H9 (cell line): ENCODE measurements at regions not wholly inside any gene's neighbourhood (a gene's known extent, or its start where the extent isn't known, plus 50 kb on each side); places are given as distances from the start of the nearest gene placed in this dataset.

ENCODE experiments used
- DNase-seq: peaks from one replicate; pipeline ENCODE4 v3.0.0-alpha.2; 2017
- H2AFZ ChIP-seq: one replicate; pipeline ENCODE4 v1.6.1; 2013; ENCODE audit warnings: mild to moderate bottlenecking, low read length, control low read depth, moderate library complexity
- H2AK5ac ChIP-seq: 2 replicates; pipeline ENCODE4 v1.6.1; 2013; ENCODE audit warnings: low read length, control low read depth, mixed read lengths; ENCODE audit not compliant: insufficient read length
- H2BK120ac ChIP-seq: one replicate; pipeline ENCODE4 v1.6.1; 2013; ENCODE audit warnings: low read depth, mild to moderate bottlenecking, low read length, control low read depth, inconsistent platforms; ENCODE audit not compliant: poor library complexity, severe bottlenecking
- H2BK12ac ChIP-seq: 2 replicates; pipeline ENCODE4 v1.6.1; 2013; ENCODE audit warnings: low read length, control low read depth, mixed read lengths, low read depth; ENCODE audit not compliant: insufficient read length
- H2BK15ac ChIP-seq: 2 replicates; pipeline ENCODE4 v1.6.1; 2013; ENCODE audit warnings: low read depth, low read length, control low read depth
- H2BK20ac ChIP-seq: one replicate; pipeline ENCODE4 v1.6.1; 2013; ENCODE audit warnings: low read depth, mild to moderate bottlenecking, low read length, control low read depth, inconsistent platforms; ENCODE audit not compliant: poor library complexity, severe bottlenecking
- H2BK5ac ChIP-seq: 2 replicates; pipeline ENCODE4 v1.6.1; 2013; ENCODE audit warnings: low read length, control low read depth, mixed read lengths; ENCODE audit not compliant: insufficient read length
- H3K14ac ChIP-seq: 2 replicates; pipeline ENCODE4 v1.6.1; 2013; ENCODE audit warnings: low read length, control low read depth; ENCODE audit not compliant: insufficient read depth
- H3K18ac ChIP-seq: 2 replicates; pipeline ENCODE4 v1.6.1; 2013; ENCODE audit warnings: low read depth, mild to moderate bottlenecking, mixed read lengths, low read length, control low read depth; ENCODE audit not compliant: insufficient read length
- H3K23ac ChIP-seq: 2 replicates; pipeline ENCODE4 v1.6.1; 2013; ENCODE audit warnings: low read length, control low read depth, mixed read lengths, low read depth; ENCODE audit not compliant: insufficient read length
- H3K23me2 ChIP-seq: 2 replicates; pipeline ENCODE4 v1.6.1; 2013; ENCODE audit warnings: low read depth, mild to moderate bottlenecking, mixed read lengths, low read length, control low read depth; ENCODE audit not compliant: insufficient read length, poor library complexity, severe bottlenecking
- H3K27ac ChIP-seq: 2 replicates; pipeline ENCODE4 v1.5.1; 2013; ENCODE audit warnings: low read length, control low read depth, mixed read lengths, low read depth; ENCODE audit not compliant: insufficient read length
- H3K27me3 ChIP-seq: 2 replicates; pipeline ENCODE4 v1.6.1; 2013; ENCODE audit warnings: low read length, control low read depth, inconsistent platforms; ENCODE audit not compliant: insufficient read depth
- H3K4ac ChIP-seq: 2 replicates; pipeline ENCODE4 v1.6.1; 2013; ENCODE audit warnings: low read depth, mild to moderate bottlenecking, control low read depth, inconsistent platforms, low read length, moderate library complexity
- H3K4me1 ChIP-seq: 2 replicates; pipeline ENCODE4 v1.6.1; 2013; ENCODE audit warnings: low read length, control low read depth, inconsistent platforms; ENCODE audit not compliant: insufficient read depth
- H3K4me2 ChIP-seq: 2 replicates; pipeline ENCODE4 v1.6.1; 2013; ENCODE audit warnings: low read length, control low read depth, mixed read lengths; ENCODE audit not compliant: insufficient read length, insufficient read depth
- H3K56ac ChIP-seq: 2 replicates; pipeline ENCODE4 v1.6.1; 2013; ENCODE audit warnings: low read depth, mild to moderate bottlenecking, mixed read lengths, low read length, control low read depth; ENCODE audit not compliant: insufficient read length
- H3K79me1 ChIP-seq: 2 replicates; pipeline ENCODE4 v1.6.1; 2013; ENCODE audit warnings: low read depth, mild to moderate bottlenecking, moderate library complexity, low read length, control low read depth, inconsistent platforms; ENCODE audit not compliant: insufficient read depth, poor library complexity, severe bottlenecking
- H3K79me2 ChIP-seq: 2 replicates; pipeline ENCODE4 v1.6.1; 2013; ENCODE audit warnings: low read length, control low read depth, inconsistent platforms; ENCODE audit not compliant: insufficient read depth
- H3K9ac ChIP-seq: 2 replicates; pipeline ENCODE4 v1.6.1; 2013; ENCODE audit warnings: low read length, control low read depth, mixed read lengths; ENCODE audit not compliant: insufficient read length; ENCODE audit errors: extremely low read depth
- H3K9me3 ChIP-seq: one replicate; pipeline ENCODE4 v1.6.1; 2013; ENCODE audit warnings: low read depth, low read length, inconsistent platforms; ENCODE audit not compliant: control insufficient read depth
- H3T11ph ChIP-seq: one replicate; pipeline ENCODE4 v1.6.1; 2013; ENCODE audit warnings: mild to moderate bottlenecking, low read length, control low read depth, inconsistent platforms
- H4K20me1 ChIP-seq: one replicate; pipeline ENCODE4 v1.6.1; 2013; ENCODE audit not compliant: control insufficient read depth, insufficient read length, insufficient read depth
- H4K5ac ChIP-seq: 2 replicates; pipeline ENCODE4 v1.6.1; 2013; ENCODE audit warnings: low read depth, mild to moderate bottlenecking, mixed read lengths, low read length, control low read depth; ENCODE audit not compliant: insufficient read length
- H4K8ac ChIP-seq: replicated peaks from 2 replicates; pipeline ENCODE4 v1.6.1; 2013; ENCODE audit warnings: low read length, control low read depth, mixed read lengths, low read depth; ENCODE audit not compliant: insufficient read length
- H4K91ac ChIP-seq: 2 replicates; pipeline ENCODE4 v1.6.1; 2013; ENCODE audit warnings: low read depth, mild to moderate bottlenecking, moderate library complexity, mixed read lengths, low read length, control low read depth; ENCODE audit not compliant: insufficient read length
- H3K27ac Mint-ChIP-seq, 3 experiments: 2 replicates in 2 of 3; 3 replicates in 1 of 3; pipeline ENCODE4 v1.8.0; 2020 to 2021; ENCODE audit warnings: mixed read lengths in 3 of 3, mild to moderate bottlenecking in 1 of 3, moderate library complexity in 1 of 3
- H3K27me3 Mint-ChIP-seq: 2 replicates; pipeline ENCODE4 v1.8.0; 2021; ENCODE audit warnings: low read depth, mild to moderate bottlenecking, moderate library complexity, mixed read lengths
- H3K36me3 Mint-ChIP-seq, 3 experiments: 2 replicates in 2 of 3; 3 replicates in 1 of 3; pipeline ENCODE4 v1.8.0; 2020 to 2021; ENCODE audit warnings: low read depth in 3 of 3, mixed read lengths in 3 of 3; ENCODE audit not compliant: insufficient read depth in 1 of 3
- H3K4me1 Mint-ChIP-seq, 2 experiments: 2 replicates each; pipeline ENCODE4 v1.8.0; 2020; ENCODE audit warnings: mixed read lengths in 2 of 2
- H3K4me3 Mint-ChIP-seq, 2 experiments: 2 replicates in 1 of 2; 3 replicates in 1 of 2; pipeline ENCODE4 v1.8.0; 2020 to 2021; ENCODE audit warnings: mild to moderate bottlenecking in 2 of 2, mixed read lengths in 2 of 2, moderate library complexity in 1 of 2
- H3K9me3 Mint-ChIP-seq, 2 experiments: 2 replicates in 1 of 2; 3 replicates in 1 of 2; pipeline ENCODE4 v1.8.0; 2020; ENCODE audit warnings: mild to moderate bottlenecking in 2 of 2, mixed read lengths in 2 of 2, moderate library complexity in 1 of 2
- CTCF ChIP-seq: fragments of 200-600 bp; sonication (generic); conservative IDR thresholded peaks from 3 replicates; pipeline ENCODE4 v1.8.0; 2021; ENCODE audit warnings: antibody characterized with exemption, mild to moderate bottlenecking
- WGBS: extraction: QIAGEN DNeasy Blood & Tissue Kit; methylation state at CpG from one replicate; pipeline ENCODE4 v1.1.7; 2013; ENCODE audit warnings: missing lambda C conversion rate, low lambda C conversion rate, mixed read lengths; ENCODE audit not compliant: insufficient read length; ENCODE audit errors: extremely low coverage; 5-methylcytosine and 5-hydroxymethylcytosine counted together

- no CpG with 5 or more reads among the region's 5 CpGs for WGBS
- H4K5ac ChIP-seq = no peak overlapping the region
- no peak overlapping the region for H3K9ac ChIP-seq
- Mint-ChIP-seq H3K4me1 (peaks cover 6 to 7% of the 10 kb centered on the region in 2 experiments), H3K9me3 (no peaks in the 10 kb centered on the region), H3K36me3 (no peaks in the 10 kb centered on the region), H3K27ac (no peak overlapping the region), H3K4me3 (no peak overlapping the region), H3K27me3 (no peaks in the 10 kb centered on the region)
- no peak overlapping the region for H3K18ac ChIP-seq
- peaks cover 2% of the 10 kb centered on the region; the same call in 1 of the 2 replicates for H3K4me1 ChIP-seq
- no peak overlapping the region for H3K23ac ChIP-seq
- H3K9me3 ChIP-seq = no peaks in the 10 kb centered on the region
- no peak for DNase-seq
- no peaks in the 10 kb centered on the region for H3K79me2 ChIP-seq
- H2BK5ac ChIP-seq = no peak overlapping the region
- no peak overlapping the region for H2BK20ac ChIP-seq
- H3K56ac ChIP-seq = no peak overlapping the region
- H2BK15ac ChIP-seq = no peak overlapping the region
- H3K79me1 ChIP-seq = no peaks in the 10 kb centered on the region
- no peak overlapping the region for H2BK12ac ChIP-seq
- H2AFZ ChIP-seq = no peak overlapping the region
- H4K8ac ChIP-seq = no peak overlapping the region
- H3K14ac ChIP-seq = no peak overlapping the region
- no peaks in the 10 kb centered on the region for H4K20me1 ChIP-seq
- no peak overlapping the region for H3K27ac ChIP-seq
- no peak overlapping the region for H3T11ph ChIP-seq
- H2BK120ac ChIP-seq = no peak overlapping the region
- H2AK5ac ChIP-seq = no peak overlapping the region
- no peak overlapping the region for H4K91ac ChIP-seq
- H3K27me3 ChIP-seq = no peaks in the 10 kb centered on the region
- no peak overlapping the region for H3K4ac ChIP-seq
- no peaks in the 10 kb centered on the region for H3K23me2 ChIP-seq
- H3K4me2 ChIP-seq = no peak overlapping the region
- no peak for TF ChIP-seq CTCF
Measured at GRCh38 chr11:28476864-28477263, 368.7 kb downstream of the METTL15 start.
